ENCODE measurements at regions not wholly inside any gene's neighbourhood (a gene's known extent, or its start where the extent isn't known, plus 50 kb on each side); places are given as distances from the start of the nearest gene placed in this dataset.

- TF ChIP-seq SRF (IDR thresholded peaks at IDR 0.05; ENCODE audit: low read depth) = no peak
- no peak for TF ChIP-seq MAX (IDR thresholded peaks at IDR 0.05)
- TF ChIP-seq CTCF (IDR thresholded peaks at IDR 0.05 in 2 of 3, conservative IDR thresholded peaks at IDR 0.05 in 1 of 3; ENCODE audit: borderline replicate concordance in 1 of 3, insufficient read depth in 1 of 3, low read depth in 2 of 3, low read length in 2 of 3) = no peak
- no peak for TF ChIP-seq ELF1 (IDR thresholded peaks at IDR 0.05; ENCODE audit: borderline replicate concordance, low read depth)
- TF ChIP-seq EZH2phosphoT487 (IDR thresholded peaks at IDR 0.05; ENCODE audit: borderline replicate concordance) = no peak
- no peak for TF ChIP-seq CBX3 (IDR thresholded peaks at IDR 0.05; ENCODE audit: low read depth)
These were observed 140.6 kb upstream of the SLITRK3 start for GRCh38 chr3:165336786-165337185.
